NCI-H2029 treated with DMSO at 0.1 percent for 48 hours (cell line): ENCODE measurements at regions not wholly inside any gene's neighbourhood (a gene's known extent, or its start where the extent isn't known, plus 50 kb on each side); places are given as distances from the start of the nearest gene placed in this dataset.

ENCODE experiments used
- DNase-seq: peaks from one replicate; lab custom pipeline; 2025; lab: John Stamatoyannopoulos, UW

DNA sequence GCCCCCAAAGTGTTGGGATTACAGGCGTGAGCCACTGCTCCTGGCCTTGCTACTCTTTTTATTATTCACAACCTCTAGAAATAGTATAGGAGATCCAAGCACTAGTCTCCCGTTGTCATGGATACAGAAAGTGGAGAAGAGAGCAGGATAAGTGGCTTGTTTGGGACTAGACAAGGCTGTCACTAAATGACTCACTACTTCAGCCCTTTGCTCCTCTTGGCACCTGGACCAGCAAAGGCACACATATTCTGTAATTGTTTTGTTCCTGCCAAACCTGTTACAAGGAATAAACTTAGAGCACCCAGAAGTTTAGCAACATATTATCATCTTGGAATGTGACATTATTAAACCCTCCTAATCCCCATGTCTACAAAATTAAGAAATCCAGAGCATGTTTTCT lies 427.2 kb upstream of the THBS1 start:
- peak; percentile 46 for DNase-seq

DNA sequence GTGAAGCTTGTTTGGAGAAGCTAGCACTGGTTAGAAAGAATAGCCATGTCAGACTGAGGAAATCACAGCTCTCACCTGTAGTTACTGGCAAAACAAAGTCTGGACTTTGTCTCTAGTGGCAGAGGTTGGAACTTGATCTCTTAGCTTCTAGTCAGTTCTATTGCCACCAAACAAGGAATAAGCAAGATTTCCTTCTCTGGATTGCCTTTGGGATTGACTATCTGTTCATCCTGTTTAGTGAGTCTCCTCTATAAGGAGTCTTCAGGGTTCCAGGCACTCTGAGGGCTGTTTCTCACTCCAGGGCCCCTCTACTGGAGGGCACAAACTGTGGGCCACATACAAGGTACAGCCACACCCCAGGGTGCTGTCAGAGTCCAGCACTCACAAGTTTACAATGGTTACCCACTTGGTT lies 426.6 kb upstream of the THBS1 start:
- no peak for DNase-seq

GRCh38 chr15:39154776-39155175 lies 426.1 kb upstream of the THBS1 start:
- no peak for DNase-seq

DNA sequence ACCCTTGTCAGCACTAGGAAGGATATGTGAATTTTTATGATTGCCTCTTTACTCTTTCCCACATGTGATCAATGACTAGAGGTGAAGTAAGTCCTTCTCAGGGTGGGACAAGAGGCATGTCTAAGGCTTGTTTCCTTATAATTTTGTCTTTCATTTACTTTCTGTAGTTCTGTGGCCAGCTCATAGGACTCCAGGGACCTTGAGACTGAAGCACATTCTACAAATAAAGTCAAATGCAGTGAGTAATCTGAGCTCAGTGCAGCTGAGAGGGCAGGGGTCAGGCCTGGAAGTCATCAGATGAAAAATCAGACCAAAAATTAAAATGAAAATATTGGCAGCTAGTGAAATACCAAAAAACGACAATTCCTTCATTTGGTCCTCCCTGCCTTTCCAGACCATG lies 424.7 kb upstream of the THBS1 start:
- no peak for DNase-seq

DNA sequence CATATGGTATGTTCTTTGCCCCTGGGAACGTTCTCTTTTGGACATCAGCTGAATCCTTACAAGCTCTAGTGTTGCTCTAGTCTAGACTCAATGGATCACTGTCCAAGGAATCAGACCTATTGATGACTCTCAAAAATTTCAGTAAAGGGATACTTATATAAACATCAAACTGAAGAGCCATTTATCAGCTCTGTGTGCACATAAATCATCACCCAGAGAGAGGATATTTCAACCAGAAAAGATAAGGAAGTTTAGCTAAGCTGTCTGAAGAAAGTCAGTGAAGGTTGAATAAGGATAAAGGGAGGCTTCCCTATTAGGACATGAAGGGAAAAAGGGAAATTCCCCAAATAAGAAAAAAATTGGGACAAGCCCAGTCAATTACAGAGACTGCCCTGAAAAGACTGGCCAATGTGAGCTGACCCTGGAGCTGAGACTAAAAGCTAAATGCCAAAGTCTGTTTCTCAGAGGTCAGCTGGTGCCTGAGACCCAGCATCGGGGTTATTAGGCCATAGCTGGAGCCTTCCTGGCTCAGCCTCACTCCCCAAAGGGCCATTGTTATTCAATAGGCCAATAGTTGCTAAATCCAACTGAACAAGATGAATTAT lies 424.1 kb upstream of the THBS1 start:
- DNase-seq: no peak

GRCh38 chr15:39157882-39158281 lies 423.0 kb upstream of the THBS1 start:
- DNase-seq: no peak

DNA sequence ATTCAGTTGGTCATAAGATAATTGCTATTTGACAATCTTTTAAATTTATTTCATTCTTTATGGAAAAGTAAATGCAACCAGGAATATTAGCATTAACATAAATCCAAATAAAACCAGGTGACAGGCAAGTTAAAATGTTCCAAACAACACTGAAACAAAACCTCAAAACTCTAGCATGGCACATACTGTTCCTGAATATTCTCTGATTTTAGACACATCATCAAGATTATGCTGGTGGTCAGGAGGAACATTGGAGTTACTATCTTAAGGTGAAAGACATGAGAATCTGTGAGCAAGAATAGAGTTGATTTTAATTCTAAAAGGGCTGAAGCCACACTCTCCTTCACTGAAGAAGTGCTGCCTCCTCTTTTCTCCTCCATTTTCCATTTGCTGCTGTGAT lies 421.0 kb upstream of the THBS1 start:
- no peak for DNase-seq

GRCh38 chr15:39161096-39161495 lies 419.8 kb upstream of the THBS1 start:
- DNase-seq: no peak

DNA sequence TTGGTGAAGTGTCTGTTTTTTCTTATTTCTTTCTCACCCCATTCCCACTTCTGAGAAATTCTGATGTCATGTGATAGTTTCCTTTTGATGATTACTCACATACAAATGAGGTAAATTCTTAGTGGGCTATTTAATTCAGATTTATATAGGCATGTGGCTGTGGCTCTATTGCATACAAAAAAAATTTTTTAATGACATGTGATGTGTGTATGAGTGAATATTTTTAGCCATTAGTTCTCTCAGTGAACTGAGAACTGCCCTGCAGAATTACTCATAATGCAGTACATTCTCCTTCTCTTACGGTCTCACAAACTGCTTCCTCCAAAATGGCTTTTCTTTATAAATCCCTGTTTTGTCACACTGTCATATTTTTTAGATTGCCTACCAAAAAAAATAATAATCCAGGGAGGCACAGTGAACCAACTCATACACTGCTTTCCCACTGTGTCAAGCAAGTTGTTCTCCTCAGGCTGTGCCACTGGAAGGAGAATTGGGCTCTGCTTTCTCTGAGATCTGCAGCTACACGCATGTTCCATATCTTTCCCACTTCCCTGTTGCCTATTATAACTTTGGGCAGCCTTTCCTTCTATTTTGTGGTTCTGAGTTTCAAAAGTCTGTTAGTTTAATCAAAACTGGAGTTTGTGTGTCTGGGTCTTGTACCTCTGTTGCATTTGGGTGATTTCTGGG lies 415.7 kb upstream of the THBS1 start:
- DNase-seq: no peak

- DNase-seq: no peak
Observed at GRCh38 chr15:39167164-39168058, 413.5 kb upstream of the THBS1 start.

DNA sequence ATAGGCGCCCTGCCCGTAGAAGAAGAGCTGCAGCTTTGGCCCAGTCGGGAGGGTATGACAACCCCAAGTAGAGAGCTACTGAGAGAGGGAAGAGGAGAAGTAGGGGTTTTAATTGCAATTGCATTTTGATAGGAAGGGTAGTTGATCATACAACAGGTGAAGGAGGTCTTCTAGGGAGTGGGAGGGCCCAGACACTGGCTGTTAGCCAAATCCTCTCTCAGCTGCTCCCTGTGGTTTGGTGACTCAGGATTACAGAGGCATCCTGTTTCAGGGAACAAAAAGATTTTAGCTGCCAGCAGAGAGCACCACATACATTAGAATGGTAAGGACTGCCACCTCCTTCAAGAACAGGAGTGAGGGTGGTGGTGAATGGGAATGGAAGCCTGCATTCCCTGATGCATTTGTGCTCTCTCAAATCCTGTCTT lies 408.9 kb upstream of the THBS1 start:
- peak; percentile 55 for DNase-seq

DNA sequence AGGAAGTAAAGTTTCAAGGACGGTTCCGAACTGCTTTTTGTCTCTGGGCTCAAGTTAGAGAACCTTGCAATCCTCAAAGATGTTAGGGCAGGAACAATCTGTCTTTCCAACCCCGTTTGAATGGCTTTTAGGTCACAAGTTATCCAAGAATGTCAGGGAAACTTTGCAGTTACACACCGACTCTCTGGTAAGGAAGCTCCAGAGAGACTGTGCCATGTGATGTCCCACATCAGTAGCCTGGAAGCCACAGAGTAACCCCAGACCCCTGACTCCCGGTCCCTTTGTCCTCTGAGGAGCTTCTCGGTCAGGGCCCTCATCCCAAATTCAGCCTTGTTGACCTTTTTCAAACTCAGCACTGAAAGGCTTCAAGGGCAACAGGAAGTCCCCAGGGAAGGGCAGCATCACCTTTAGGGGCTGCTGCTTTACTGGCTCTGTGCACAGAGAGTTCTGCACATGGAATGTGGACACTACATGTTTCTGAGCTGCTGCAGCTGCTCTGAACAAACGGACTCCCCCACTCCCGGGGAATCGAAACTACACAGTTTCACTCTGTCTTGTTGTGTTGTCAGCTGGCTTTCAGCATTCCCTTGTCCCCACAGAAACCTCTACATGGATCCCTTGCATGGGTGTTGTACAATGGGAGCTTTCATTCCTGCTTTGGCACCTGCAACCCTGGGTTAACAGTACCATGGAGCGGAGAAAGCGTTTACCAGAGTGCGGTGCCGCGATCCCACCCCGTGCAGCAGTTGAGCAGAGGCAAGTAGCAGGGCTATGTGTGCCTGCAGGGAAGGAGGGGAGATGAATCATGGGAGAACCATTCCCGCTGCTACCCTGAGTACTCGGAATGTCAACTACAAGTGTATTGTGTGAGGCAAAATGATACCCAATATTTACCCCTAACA lies 408.2 kb upstream of the THBS1 start:
- DNase-seq: no peak

GRCh38 chr15:39173426-39173825 lies 407.5 kb upstream of the THBS1 start:
- no peak for DNase-seq

GRCh38 chr15:39174332-39174731 lies 406.5 kb upstream of the THBS1 start:
- no peak for DNase-seq

- DNase-seq: no peak
Observed at GRCh38 chr15:39176030-39176429, 404.8 kb upstream of the THBS1 start.

- DNase-seq: no peak
Observed at GRCh38 chr15:39177561-39177960, 403.3 kb upstream of the THBS1 start.

GRCh38 chr15:39180030-39180429 lies 400.8 kb upstream of the THBS1 start:
- no peak for DNase-seq

GRCh38 chr15:39180483-39180933 lies 400.4 kb upstream of the THBS1 start:
- DNase-seq: no peak

DNA sequence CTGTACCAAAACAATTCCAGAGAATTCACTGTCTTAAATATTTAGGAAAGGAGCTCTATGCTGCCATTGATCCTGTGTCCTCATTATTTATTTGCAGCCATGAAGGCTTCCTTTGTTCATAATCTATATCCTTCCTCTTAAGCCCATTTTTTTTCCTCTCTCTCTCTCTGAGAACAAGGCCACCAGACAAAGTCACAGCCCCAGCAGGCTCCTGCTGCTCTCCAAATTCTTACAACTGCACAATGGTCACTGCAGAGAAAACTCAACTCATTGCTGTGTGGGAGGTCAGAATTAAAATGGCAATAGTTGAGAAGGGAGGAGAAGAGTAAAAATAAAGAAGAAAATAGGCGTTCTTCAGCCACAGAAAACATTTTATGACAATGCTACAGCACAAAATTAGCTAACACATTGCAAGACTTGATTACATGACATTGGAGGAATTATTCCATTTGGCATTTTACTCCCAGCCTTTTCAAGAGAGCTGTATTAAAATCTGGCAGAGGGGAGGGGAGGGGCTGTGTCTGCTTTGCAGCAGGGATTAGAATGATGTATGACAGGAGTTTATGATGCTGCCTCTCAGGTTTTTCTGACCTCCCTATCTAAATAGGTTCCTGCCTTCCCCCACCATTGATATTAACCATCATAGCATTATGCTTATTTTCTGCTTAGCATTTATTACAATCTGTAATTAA lies 399.7 kb upstream of the THBS1 start:
- no peak for DNase-seq

DNA sequence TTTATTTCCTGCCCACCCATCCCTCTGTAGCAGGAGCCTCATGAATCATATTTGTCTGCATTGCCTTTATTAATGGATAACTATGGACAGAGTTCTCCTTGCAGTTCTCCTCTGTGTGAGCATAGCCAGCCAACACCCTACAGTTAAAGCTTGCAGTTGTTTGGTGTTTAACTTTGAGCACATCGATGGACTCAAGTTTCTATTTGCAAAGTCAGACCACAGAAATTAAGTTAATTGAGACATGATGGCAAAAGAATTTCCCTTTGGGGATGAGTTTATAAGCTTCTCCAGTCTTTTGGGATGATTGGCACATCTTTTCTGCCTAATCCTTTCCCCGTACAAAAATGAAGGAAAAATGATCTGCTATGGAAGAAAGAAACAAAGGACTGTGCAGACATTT lies 398.9 kb upstream of the THBS1 start:
- DNase-seq: no peak

DNA sequence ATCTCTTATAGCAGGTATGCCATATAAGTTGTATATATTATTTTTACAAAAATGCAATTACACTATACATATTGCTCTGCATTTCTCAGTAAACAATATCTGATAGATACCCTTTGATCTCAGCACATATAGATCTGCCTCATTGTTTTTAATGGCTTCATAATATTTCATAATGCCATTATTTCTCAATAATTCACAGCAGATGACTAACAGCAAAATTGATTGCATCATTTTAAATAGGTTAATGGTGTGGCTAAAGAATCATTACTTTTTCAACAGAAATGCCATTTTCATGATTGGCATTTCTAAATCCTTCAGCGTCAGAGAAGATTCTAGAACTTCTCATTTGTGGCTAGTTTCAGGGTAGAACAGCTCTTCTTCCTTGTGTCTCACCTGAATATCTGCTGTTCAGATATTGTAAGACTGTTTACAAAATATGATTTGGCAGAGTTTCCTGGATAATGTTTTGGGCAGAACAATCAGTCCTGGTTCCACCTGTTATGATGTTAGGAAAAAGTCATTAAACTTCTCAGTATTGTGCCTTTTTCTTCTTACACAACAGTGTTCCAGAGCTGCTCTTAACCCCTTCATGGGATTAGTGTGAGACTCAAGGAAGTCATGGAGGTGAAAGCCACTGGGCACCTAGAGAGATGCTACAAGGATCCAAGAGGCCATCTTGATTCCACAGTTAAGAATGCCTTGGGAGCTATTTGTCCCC lies 397.6 kb upstream of the THBS1 start:
- DNase-seq: no peak
